Stomach (tissue), 8 donors: ENCODE measurements at regions not wholly inside any gene's neighbourhood (a gene's known extent, or its start where the extent isn't known, plus 50 kb on each side); places are given as distances from the start of the nearest gene placed in this dataset.

Experiments
- DNase-seq, 2 donors: peaks; one replicate each; pipeline versions ENCODE4 v3.0.0 to v3.0.0-alpha.2; 2013 to 2019
- H3K27ac ChIP-seq, 5 donors: fragments of 200-600 bp in 4 of 5; sonication (generic) in 4 of 5; one replicate each; pipeline ENCODE4 v1.5.1; 2013 to 2019; ENCODE audit warnings: mild to moderate bottlenecking in 1 of 5, moderate library complexity in 1 of 5
- H3K27me3 ChIP-seq, 3 donors: fragments of 200-600 bp; sonication (generic); one replicate each; pipeline ENCODE4 v1.5.1; 2017 to 2019; ENCODE audit warnings: mixed run types in 1 of 3
- H3K36me3 ChIP-seq, 4 donors: fragments of 200-600 bp; sonication (generic); 1 replicate in 3 of 4; 2 replicates in 1 of 4; pipeline ENCODE4 v1.5.1; 2016 to 2019
- H3K4me1 ChIP-seq, 4 donors: fragments of 200-600 bp; sonication (generic); one replicate each; pipeline ENCODE4 v1.5.1; 2016 to 2019
- H3K4me3 ChIP-seq, 4 donors: fragments of 200-600 bp; sonication (generic) in 3 of 4; one replicate each; pipeline ENCODE4 v1.5.1; 2016 to 2019; ENCODE audit warnings: mild to moderate bottlenecking in 1 of 4
- H3K9me3 ChIP-seq, 4 donors: fragments of 200-600 bp; sonication (generic); one replicate each; pipeline ENCODE4 v1.5.1; 2016 to 2019
- CTCF ChIP-seq, 7 experiments: fragments of 450-650 bp in 4 of 7; fragments of 200-600 bp in 3 of 7; sonication (generic) in 3 of 7; IDR thresholded peaks; one replicate each; pipeline ENCODE4 v1.5.1; 2016 to 2019; ENCODE audit warnings: antibody characterized with exemption in 7 of 7, control low read depth in 2 of 7, mild to moderate bottlenecking in 1 of 7
- EP300 ChIP-seq: sonication (generic); formaldehyde crosslinking; IDR thresholded peaks from one replicate; pipeline ENCODE4 v1.6.1; 2017; ENCODE audit warnings: antibody characterized with exemption
- POLR2A ChIP-seq, 4 donors: fragments of 450-650 bp; IDR thresholded peaks; one replicate each; pipeline ENCODE4 v1.6.1; 2016; ENCODE audit warnings: antibody characterized with exemption in 4 of 4, control low read depth in 2 of 4, mild to moderate bottlenecking in 1 of 4, moderate library complexity in 1 of 4
- POLR2AphosphoS5 ChIP-seq, 3 donors: sonication (generic); formaldehyde crosslinking; IDR thresholded peaks; one replicate each; pipeline ENCODE4 v1.6.1; 2016; ENCODE audit warnings: antibody characterized with exemption in 3 of 3
- WGBS, 5 donors: extraction: QIAGEN DNeasy Blood & Tissue Kit in 3 of 5; methylation state at CpG; one replicate each; pipeline versions ENCODE4 v1.1.5 to v1.1.7; 2013 to 2018; 5-methylcytosine and 5-hydroxymethylcytosine counted together
- intact Hi-C: fragments of 100-400 bp; cut with DNase I; formaldehyde crosslinking; loops from one replicate; pipeline ENCODE4 v1.15.1; 2023; ENCODE audit warnings: low total_unique reads
- donor health status: healthy with polysubstance abuse.
- donor health status: Bipolar disorder and iron deficiency.
- donor health status: healthy.

DNA sequence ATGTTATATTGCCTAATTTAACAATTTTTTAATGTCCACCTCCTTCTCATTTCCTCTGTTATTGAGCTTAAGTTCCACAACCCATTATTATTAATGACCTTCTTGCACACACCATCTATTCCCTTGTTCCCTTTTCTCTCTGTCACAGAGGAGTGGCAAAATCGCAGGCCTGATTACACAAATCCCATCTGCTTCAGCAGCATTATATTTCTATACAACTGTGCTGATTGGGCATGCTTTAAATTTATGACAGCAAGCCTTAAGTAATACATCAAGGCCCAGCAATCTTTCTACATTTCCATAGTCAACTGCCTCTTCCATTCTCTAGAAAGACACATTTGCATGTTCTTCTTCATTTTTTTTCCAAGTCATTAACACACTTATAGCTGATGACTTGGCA is 423.8 kb downstream of the PRDM5 start:
- DNase-seq = no peak
- no peaks in the 10 kb centered on the region for H3K27me3 ChIP-seq
- intact Hi-C loops = no loop called here
- TF ChIP-seq EP300 (no peak), POLR2AphosphoS5 (IDR thresholded peaks at IDR 0.05) (no peak), CTCF (IDR thresholded peaks at IDR 0.05) (no peak), POLR2A (IDR thresholded peaks at IDR 0.05) (no peak)
- H3K27ac ChIP-seq = no peak overlapping the region
- peaks cover 0 to 15% (median 2%) of the 10 kb centered on the region in 4 donors for H3K9me3 ChIP-seq
- no peaks in the 10 kb centered on the region for H3K36me3 ChIP-seq
- no peak overlapping the region for H3K4me3 ChIP-seq
- H3K4me1 ChIP-seq = no peaks in the 10 kb centered on the region
- 70 to 87% (median 82%) methylated on average over 1 of the region's 1 CpG for WGBS, 5 donors

DNA sequence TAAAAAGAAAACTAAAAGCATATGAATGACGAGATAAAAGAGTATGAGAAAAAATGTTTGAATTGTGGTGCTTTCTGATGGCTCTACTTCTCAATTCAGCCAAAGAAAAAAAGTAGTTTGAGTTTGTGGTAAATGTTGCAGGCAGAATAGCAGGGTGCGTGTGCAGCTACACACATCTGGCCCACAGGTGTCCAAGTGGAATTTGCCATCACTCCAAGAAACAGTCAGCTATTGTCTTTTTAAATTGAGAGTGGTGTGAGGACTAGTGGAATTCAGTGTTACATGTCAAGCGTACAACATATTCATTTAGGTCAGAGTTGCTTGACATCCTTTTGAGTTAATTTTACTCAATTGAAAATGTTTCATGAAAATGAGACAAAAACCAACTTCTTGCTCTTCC is 424.8 kb upstream of the MAD2L1 start:
- no peak for DNase-seq
- no peak overlapping the region for H3K4me3 ChIP-seq
- no peak overlapping the region for H3K27ac ChIP-seq
- no peaks in the 10 kb centered on the region for H3K27me3 ChIP-seq
- no peaks in the 10 kb centered on the region for H3K36me3 ChIP-seq
- H3K9me3 ChIP-seq = peaks cover 0 to 6% (median 3%) of the 10 kb centered on the region in 4 donors
- TF ChIP-seq CTCF (IDR thresholded peaks at IDR 0.05) (no peak), POLR2A (IDR thresholded peaks at IDR 0.05) (no peak), EP300 (no peak), POLR2AphosphoS5 (IDR thresholded peaks at IDR 0.05) (no peak)
- 81 to 94% (median 88%) methylated on average over 3 of the region's 3 CpGs for WGBS, 5 donors
- H3K4me1 ChIP-seq = no peaks in the 10 kb centered on the region
- intact Hi-C loops = no loop called here

DNA sequence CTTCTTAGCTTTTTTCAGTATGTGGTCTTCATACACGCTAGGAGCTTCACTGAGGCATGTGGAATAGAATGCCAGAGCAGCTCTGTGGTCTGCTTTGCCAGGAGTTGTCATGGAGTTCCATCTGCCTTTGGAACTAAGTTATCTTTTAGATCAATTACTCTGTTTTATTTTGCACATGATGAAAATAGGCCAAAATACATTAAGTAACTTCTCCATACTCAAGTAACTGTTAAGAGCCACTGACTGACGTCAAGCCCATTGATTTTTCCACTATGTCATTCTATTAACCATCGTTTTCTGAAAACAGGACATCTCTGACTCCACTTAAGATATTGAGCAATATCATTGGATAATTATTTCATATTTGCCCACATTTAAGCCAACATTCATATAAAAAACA is 415.1 kb upstream of the MAD2L1 start:
- TF ChIP-seq CTCF (IDR thresholded peaks at IDR 0.05) (no peak), POLR2AphosphoS5 (IDR thresholded peaks at IDR 0.05) (no peak), EP300 (no peak), POLR2A (IDR thresholded peaks at IDR 0.05) (no peak)
- no peaks in the 10 kb centered on the region for H3K36me3 ChIP-seq
- H3K4me3 ChIP-seq = no peak overlapping the region
- H3K27me3 ChIP-seq = no peaks in the 10 kb centered on the region
- 71 to 81% (median 77%) methylated on average over 3 of the region's 3 CpGs for WGBS, 5 donors
- no peaks in the 10 kb centered on the region for H3K9me3 ChIP-seq
- no peaks in the 10 kb centered on the region for H3K4me1 ChIP-seq
- no peak overlapping the region for H3K27ac ChIP-seq
- intact Hi-C loops = no loop called here
- DNase-seq = no peak

DNA sequence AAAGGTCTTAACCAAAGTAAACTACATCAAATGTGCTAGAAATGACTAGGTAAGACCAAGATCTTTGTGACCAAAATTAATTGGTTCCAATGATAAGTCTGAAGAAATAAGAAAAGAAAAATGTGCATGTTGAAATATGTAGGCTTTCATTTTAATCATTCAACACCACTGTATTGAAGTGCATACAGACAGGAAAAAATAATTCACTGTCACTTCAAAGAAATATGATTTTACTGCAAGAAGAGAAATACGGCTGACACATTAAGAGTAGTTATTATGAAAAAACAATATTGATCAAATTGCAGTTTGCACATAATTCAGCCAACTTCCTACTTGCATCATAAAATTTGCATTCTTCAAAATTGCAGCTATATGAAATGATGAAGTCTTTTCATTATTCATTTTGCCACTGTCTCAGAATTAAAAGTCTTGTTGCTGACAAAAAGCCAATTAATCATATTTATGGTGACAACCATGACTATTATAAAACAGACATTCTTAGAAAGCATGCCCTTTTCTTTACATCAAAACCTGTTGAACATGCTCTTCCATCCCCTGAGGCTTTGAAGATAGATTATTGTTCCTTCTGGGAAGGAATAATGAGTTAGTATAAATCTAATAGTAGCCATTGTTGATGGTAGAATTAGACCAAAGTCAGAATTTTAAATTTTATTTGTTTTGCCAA is 405.9 kb upstream of the MAD2L1 start:
- Histone ChIP-seq H3K36me3 (no peaks in the 10 kb centered on the region), H3K27ac (no peak overlapping the region), H3K27me3 (no peaks in the 10 kb centered on the region), H3K4me3 (no peak overlapping the region), H3K4me1 (no peaks in the 10 kb centered on the region), H3K9me3 (no peaks in the 10 kb centered on the region)
- 78 to 98% (median 86%) methylated on average over 1 of the region's 1 CpG for WGBS, 5 donors
- intact Hi-C loops = no loop called here
- TF ChIP-seq EP300 (no peak), CTCF (IDR thresholded peaks at IDR 0.05) (no peak), POLR2AphosphoS5 (IDR thresholded peaks at IDR 0.05) (no peak), POLR2A (IDR thresholded peaks at IDR 0.05) (no peak)
- no peak for DNase-seq
